Femur (tissue), 1 donor: ENCODE measurements at regions not wholly inside any gene's neighbourhood (a gene's known extent, or its start where the extent isn't known, plus 50 kb on each side); places are given as distances from the start of the nearest gene placed in this dataset.

Source experiments
- DNase-seq: peaks from one replicate; pipeline ENCODE4 v3.0.0-alpha.2; 2017

DNA sequence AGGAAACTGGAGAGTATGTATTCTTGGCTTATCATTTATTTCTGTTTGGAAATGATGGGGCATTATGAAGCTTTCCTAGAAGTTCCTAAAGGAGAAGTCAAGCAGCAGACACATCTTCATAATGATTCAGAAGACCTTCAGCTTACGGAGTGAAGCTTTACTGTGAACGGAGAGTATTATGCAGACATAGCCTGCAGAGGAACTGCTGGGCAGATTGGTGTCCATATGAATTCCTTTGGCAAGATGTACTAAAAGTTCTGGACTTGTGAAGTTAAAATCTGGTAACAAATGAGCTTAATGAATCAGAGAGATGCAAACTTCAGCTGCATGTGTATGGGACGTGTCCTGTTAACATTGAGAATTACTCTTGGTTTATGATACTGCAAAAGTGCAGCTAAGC lies 60.1 kb downstream of the NABP1 start:
- no peak for DNase-seq

DNA sequence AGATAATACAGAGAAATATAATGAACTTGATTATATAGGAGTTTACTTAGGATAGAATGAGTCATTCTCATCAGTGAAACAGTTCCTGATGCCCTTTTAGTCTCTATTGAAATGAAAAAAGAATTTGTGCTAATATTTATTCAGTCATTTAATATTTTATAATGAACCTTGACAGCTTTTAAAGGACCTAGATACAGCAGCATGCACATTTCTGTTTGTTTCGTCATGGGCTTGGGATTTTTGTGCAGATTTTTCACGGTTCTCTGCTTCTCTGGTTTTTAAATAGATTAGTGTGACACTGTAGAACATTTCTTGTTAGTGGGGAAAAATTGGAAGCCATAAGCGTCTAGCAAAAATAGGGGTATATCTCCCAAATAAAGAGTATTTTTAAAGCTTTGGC lies 60.7 kb downstream of the NABP1 start:
- no peak for DNase-seq

- no peak for DNase-seq
Observed at GRCh38 chr2:191739194-191739593, 61.3 kb downstream of the NABP1 start.

- DNase-seq, result no peak
Observed at GRCh38 chr2:191740016-191740419, 62.1 kb downstream of the NABP1 start.

DNA sequence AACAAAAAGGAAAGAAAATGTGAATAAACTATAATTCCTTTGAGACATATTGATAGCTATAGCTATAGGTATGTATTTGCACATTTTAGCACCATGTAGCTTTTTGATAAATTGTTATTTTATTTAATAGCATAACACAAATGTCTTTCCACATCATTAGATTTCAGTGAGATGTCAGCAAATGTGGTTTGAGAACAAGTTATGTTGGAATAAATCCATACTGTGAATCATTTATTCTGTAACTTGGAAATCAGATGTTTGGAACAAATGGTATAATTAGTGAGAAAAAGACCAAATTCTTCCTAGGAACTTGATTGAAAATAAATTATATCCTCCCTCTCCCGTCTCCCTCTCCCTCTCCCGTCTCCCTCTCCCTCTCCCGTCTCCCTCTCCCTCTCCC lies 62.8 kb downstream of the NABP1 start:
- DNase-seq, result no peak

DNA sequence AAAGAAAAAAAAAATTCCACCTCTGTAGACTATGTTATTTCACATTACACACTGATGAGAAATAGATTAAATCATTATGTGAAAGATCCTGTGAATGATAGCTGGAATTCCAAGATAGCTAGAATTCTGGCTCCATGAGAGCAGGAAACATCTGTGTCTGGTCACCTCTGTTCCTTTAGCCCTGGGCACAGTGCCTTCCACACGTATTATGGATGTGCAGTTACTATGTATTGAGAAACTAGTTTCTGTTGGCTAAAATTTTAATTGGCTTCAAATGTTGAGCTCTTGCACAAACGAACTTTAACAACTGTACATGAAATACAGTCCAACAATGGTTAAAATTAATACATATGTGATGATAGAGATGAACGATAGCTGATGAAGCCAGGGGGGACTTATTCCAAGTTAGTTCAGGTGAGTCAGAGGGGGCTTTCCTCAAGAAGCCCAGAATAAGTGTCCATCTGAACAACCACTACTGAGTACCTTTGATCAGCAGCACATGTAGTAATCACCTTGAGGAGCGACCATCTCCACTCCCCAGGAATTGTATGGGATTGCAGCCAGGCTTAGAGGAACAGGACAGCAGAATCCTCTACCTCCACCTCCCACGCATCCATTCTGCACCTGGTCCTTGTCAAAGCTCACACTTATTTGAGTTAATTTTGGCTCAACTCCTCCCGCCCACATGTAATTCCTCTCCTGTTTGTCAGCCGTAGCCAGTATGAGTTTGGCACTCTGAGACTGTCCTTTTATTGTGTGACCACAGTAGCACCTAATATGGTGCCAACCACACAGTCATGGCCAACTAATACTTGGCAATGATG lies 68.6 kb downstream of the NABP1 start:
- DNase-seq, result peak; percentile 31

GRCh38 chr2:191747170-191747530 lies 69.2 kb downstream of the NABP1 start:
- no peak for DNase-seq

GRCh38 chr2:191748059-191748461 lies 70.1 kb downstream of the NABP1 start:
- DNase-seq, result no peak

DNA sequence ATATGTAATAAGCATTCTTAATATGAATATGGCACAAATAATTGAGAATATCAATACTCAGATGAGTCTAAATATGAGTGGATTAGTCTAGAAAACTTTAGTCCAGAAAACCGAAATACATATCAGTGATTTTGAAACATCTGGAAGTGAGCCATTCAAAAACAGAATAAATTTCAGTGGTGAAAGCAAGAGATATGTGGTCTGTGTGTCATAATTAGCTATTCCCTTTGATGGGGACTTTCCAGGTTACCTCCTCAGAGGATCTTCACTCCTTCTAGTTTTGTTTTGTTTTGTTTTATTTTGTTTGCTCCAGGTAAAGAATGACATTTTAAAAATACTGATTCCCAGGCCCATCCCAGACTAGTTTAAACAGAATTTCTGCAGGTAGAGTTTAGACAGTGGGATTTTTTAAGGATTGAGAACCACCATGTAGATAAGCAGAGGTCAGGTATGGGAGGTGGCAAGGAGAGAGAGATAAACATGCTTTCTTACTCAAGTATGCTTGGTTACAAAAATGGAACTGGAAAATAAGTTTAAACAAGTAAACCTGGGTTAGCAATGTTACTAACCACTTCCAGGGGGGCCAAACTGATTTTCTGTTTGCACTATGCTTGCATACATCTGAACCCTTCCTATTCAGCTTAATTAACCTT lies 70.7 kb downstream of the NABP1 start:
- no peak for DNase-seq

DNA sequence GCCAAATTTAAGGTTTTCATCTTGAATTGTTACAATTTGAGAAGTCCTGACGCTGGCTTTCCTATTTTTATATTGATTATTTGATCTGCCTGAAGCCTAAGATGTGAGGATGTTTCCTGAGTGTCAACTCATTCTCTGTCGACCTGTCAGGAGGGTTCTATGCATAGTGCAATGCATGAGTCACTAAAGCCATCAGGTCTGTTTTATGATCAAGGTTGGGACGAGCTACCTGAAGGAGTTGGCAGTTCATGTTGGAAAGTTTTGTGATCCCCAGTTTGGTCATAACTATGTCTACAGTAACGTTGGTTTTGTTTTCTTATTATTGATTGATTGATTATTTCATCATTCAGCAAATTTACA lies 71.2 kb downstream of the NABP1 start:
- no peak for DNase-seq

DNA sequence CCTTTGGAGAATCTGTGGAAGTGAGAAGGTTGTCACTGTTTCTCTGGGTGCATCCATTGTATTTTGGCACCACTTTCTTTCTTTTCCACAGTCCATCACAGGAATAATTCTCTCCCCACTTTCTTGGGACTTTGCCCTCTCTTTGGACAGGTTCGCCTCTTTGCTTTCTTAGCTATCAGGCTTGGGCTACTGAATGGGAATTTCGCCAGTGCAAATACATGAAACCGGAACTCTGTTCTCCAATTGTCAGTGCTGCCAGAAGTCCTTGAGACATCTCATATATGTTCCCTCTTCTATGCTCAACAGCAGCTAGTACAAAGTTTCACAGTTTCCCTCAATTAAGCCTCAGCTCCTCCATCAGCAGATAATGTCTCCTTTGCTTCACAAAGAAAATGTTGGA lies 76.2 kb downstream of the NABP1 start:
- DNase-seq, result no peak

- no peak for DNase-seq
Observed at GRCh38 chr2:191756761-191757160, 78.8 kb downstream of the NABP1 start.

DNA sequence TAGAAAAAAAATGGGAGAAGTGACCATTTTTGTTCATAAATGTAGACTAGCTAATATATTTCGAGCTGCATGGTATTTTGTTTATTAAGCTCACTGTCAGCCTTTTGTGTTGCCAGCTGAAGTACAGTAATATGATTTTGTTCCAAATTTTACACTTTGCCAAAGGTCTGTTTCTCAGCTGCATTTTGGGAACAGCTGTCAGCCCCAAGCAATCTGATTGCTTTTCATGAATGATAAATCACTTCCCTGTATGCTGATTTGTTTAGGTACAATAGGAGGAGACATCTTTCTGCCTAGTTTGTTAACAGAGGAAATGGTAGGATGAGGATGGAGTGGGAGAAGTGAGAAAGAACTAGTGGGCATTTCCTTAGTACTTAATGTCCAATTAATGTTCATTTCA lies 79.3 kb downstream of the NABP1 start:
- DNase-seq, result no peak

GRCh38 chr2:191758518-191759507 lies 80.9 kb downstream of the NABP1 start:
- DNase-seq, result no peak

DNA sequence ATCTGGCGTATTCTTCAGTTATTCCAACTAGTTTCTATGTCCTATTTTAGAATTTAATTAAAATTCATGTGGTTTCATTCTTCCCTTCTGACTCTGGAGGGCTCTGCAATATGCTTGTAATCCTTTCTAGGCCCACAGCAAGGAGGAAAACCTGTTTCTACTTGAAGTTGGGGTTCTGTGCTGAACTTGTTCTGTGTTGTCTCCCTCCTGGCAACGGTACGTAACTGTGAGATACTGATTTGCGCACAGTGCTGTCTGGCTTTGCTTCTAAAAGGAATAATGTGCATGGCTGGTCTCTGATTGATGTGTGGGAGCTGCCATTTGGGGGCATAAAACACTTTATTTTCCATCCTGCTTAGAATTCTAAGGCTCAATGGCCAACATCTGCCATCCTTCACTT lies 81.7 kb downstream of the NABP1 start:
- DNase-seq, result no peak

GRCh38 chr2:191760655-191761262 lies 82.8 kb downstream of the NABP1 start:
- no peak for DNase-seq

GRCh38 chr2:191773136-191773535 lies 73.8 kb downstream of the CAVIN2 start:
- DNase-seq, result no peak

GRCh38 chr2:191777351-191777750 lies 69.5 kb downstream of the CAVIN2 start:
- DNase-seq, result no peak

DNA sequence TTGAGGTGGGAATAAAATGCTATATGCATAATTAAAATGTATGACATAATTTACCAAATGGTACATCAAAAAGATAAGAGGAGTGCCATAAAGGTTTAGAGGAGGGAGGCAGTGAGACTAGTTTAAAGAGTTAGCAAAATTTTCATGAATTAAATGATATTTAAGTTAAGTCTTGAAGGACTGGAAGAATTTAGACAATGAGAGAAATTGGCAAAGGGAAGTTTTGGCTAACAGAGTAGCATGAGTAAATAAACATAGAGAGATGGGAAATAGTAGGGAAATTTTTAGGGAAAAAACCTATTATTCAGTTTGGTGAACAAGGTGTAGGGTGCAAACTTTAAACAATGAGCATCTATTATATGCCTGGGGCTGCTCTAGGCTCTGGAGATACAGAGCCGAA lies 68.8 kb downstream of the CAVIN2 start:
- no peak for DNase-seq

DNA sequence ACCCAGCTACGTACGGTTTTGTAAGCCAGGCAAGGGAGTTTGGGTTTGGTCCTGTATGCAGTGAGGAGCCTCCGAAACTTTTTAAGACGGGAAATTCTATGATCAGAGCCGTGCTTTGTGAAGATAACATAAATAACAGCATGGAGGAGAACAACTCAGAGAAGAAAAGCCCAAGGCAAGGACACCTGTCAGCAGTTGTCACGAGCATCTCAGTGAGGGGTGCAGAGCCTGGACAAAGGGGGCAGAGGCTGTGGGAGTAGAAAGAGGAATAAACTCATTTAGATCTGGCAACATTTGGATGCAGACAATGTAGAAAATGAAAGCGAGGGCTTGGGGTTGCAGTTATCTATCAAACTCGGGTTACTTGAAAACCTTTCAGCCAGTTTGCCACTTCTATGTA lies 64.5 kb downstream of the CAVIN2 start:
- no peak for DNase-seq

DNA sequence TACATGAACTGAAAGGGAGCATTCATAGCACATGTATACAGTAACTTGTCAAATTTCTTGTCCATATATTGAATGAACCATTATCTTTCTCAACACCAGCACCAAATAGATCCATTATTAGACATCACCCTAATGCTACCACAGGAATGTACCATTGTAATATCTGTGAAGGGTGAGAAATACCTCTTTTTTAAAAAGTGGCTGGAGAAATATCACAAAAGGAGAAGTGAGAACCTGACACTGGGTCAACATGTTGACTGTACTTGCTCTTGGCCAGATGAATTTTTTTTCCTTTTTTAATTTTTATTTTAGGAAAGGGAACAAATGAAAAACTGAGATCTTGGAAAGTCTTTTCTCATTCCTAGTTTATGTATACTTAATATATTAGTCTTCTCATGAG lies 63.5 kb downstream of the CAVIN2 start:
- no peak for DNase-seq
